Prostate gland (tissue), 2 donors: ENCODE measurements at regions not wholly inside any gene's neighbourhood (a gene's known extent, or its start where the extent isn't known, plus 50 kb on each side); places are given as distances from the start of the nearest gene placed in this dataset.

Experiments used
- DNase-seq: peaks from one replicate; pipeline ENCODE4 v3.0.0-alpha.2; 2019; ENCODE audit warnings: low spot score
- H3K27ac ChIP-seq, 2 donors: fragments of 200-600 bp; sonication (generic); 2 replicates each; pipeline ENCODE4 v1.5.1; 2017 to 2019
- H3K27me3 ChIP-seq: fragments of 200-600 bp; sonication (generic); replicated peaks from 2 replicates; pipeline ENCODE4 v1.5.1; 2019; ENCODE audit not compliant: insufficient read depth
- H3K36me3 ChIP-seq, 2 donors: fragments of 200-600 bp; sonication (generic); 1 replicate in 1 of 2; 2 replicates in 1 of 2; pipeline versions ENCODE4 v1.5.1 to v1.8.1; 2017 to 2019
- H3K4me1 ChIP-seq: fragments of 200-600 bp; sonication (generic); replicated peaks from 2 replicates; pipeline ENCODE4 v1.5.1; 2019
- H3K4me3 ChIP-seq, 2 donors: fragments of 200-600 bp; sonication (generic); 2 replicates each; pipeline ENCODE4 v1.5.1; 2017 to 2019
- H3K9me3 ChIP-seq: fragments of 200-600 bp; sonication (generic); 2 replicates; pipeline ENCODE4 v1.5.1; 2017
- CTCF ChIP-seq, 4 experiments: fragments of 200-600 bp in 2 of 4; fragments of 450-650 bp in 2 of 4; sonication (generic) in 2 of 4; IDR thresholded peaks; 1 replicate in 3 of 4; 2 replicates in 1 of 4; pipeline ENCODE4 v1.5.1; 2016 to 2019; ENCODE audit warnings: antibody characterized with exemption in 4 of 4, mild to moderate bottlenecking in 2 of 4, moderate library complexity in 2 of 4
- POLR2A ChIP-seq: fragments of 450-650 bp; IDR thresholded peaks from one replicate; pipeline ENCODE4 v1.6.1; 2016; ENCODE audit warnings: antibody characterized with exemption, mild to moderate bottlenecking
- POLR2AphosphoS5 ChIP-seq: sonication (generic); formaldehyde crosslinking; IDR thresholded peaks from one replicate; pipeline ENCODE4 v1.6.1; 2017; ENCODE audit warnings: antibody characterized with exemption
- WGBS: methylation state at CpG from one replicate; pipeline ENCODE4 v1.1.5; 2018; 5-methylcytosine and 5-hydroxymethylcytosine counted together
- intact Hi-C: fragments of 100-400 bp; cut with DNase I; formaldehyde crosslinking; loops from one replicate; pipeline ENCODE4 v1.14.2; 2022

- Histone ChIP-seq H3K9me3 (no peaks in the 10 kb centered on the region), H3K4me3 (no peak overlapping the region), H3K27me3 (no peaks in the 10 kb centered on the region), H3K4me1 (no peaks in the 10 kb centered on the region), H3K27ac (no peak overlapping the region), H3K36me3 (no peaks in the 10 kb centered on the region)
- DNase-seq: no peak
- no peak for TF ChIP-seq POLR2A
- no peak for TF ChIP-seq CTCF (IDR thresholded peaks at IDR 0.05)
- no peak for TF ChIP-seq POLR2AphosphoS5
- intact Hi-C loops: no loop called here
- WGBS: 94% methylated on average over 2 of the region's 2 CpGs
These were observed 271.1 kb downstream of the NDUFS4 start for GRCh38 chr5:53831496-53831895.
